ENCODE measurements at regions not wholly inside any gene's neighbourhood (a gene's known extent, or its start where the extent isn't known, plus 50 kb on each side); places are given as distances from the start of the nearest gene placed in this dataset.

DNA sequence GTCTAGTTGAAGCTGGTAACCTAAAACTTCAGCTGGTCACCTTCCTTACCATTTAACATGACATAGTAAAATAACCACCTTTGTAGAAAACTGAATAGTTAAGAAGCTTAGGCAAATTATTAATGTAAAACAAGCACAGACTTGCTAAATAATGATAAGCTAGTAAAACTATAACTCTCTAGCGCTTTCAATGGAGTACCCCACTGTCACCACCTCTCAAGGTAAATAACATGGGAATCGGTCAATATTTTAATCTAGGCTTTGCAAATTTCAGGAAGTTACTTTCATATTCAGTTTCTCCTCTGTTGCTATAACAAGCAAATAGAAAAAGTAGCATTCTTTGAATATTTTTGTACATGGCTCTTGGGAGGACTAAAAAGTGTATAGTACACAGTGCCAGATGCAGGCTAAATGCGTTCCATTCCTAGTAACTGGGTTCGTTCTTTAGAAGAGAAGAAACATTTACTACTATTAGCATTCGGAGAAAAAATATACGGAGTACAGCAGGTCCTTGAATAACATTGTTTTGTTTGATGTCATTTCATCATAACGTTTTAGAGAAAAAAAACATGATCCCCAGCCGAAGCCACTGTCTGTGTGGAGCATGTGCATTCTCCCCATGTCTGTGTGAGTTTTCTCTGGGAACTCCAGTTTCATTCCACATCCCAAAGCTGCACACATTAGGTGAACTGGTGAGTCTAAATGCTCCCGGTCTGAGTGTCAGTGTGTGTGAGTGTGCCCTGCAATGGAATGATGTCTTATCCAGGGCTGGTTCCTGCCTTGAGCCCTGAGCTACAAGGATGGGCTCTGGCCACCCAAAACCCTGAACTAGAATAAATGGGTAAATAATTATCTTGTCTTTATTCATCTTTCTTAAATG is 52.5 kb downstream of the EPRS1 start:
- no peaks in the 10 kb centered on the region for H3K9me3 ChIP-seq (replicated peaks in 1 of 11)
- no peak for TF ChIP-seq Cebpa-rat (IDR thresholded peaks at IDR 0.05)
- peaks cover 38 to 85% (median 60%) of the 10 kb centered on the region in 11 experiments for H3K36me3 ChIP-seq
- H3K27me3 ChIP-seq: no peaks in the 10 kb centered on the region
- H3K4me3 ChIP-seq: no peak overlapping the region
- no peak overlapping the region for H3K4me2 ChIP-seq
- no peak overlapping the region for H3K9ac ChIP-seq
- H3K27ac ChIP-seq: no peak overlapping the region
- H4K20me1 ChIP-seq: peaks cover 0 to 8% (median 0%) of the 10 kb centered on the region in 11 experiments; a peak in 4 of 22 replicates
- H3K4me1 ChIP-seq: peaks cover 0 to 27% (median 0%) of the 10 kb centered on the region in 10 experiments; a peak in 4 of 20 replicates

GRCh38 chr1:219991919-219992318 is 54.4 kb downstream of the EPRS1 start:
- H3K9me3 ChIP-seq (replicated peaks in 1 of 11): no peaks in the 10 kb centered on the region
- H3K36me3 ChIP-seq: peaks cover 44 to 85% (median 60%) of the 10 kb centered on the region in 11 experiments
- no peak overlapping the region for H3K9ac ChIP-seq
- H3K4me3 ChIP-seq: no peak overlapping the region
- peaks cover 0 to 8% (median 0%) of the 10 kb centered on the region in 11 experiments; a peak in 4 of 22 replicates for H4K20me1 ChIP-seq
- H3K4me1 ChIP-seq: peaks cover 0 to 27% (median 0%) of the 10 kb centered on the region in 10 experiments; a peak in 4 of 20 replicates
- no peak for TF ChIP-seq Cebpa-rat (IDR thresholded peaks at IDR 0.05)
- H3K27me3 ChIP-seq: no peaks in the 10 kb centered on the region
- no peak overlapping the region for H3K4me2 ChIP-seq
- H3K27ac ChIP-seq: no peak overlapping the region

DNA sequence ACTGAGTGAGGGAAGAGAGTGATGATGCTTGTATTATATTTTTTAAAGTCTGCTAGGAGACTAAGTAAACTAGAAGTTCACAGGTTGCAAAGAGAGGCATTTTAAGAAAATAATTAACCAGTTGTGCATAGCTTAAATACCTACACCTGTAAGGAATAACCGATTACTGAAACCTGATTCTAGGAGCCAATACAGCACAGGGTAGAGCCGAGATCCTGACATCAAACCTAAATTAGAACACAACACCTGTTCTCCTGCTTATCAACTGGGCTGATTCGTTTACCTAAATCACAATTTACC is 54.8 kb downstream of the EPRS1 start:
- no peak overlapping the region for H3K27ac ChIP-seq
- H3K36me3 ChIP-seq: peaks cover 44 to 85% (median 60%) of the 10 kb centered on the region in 11 experiments
- no peaks in the 10 kb centered on the region for H3K9me3 ChIP-seq (replicated peaks in 1 of 11)
- H4K20me1 ChIP-seq: peaks cover 0 to 8% (median 0%) of the 10 kb centered on the region in 11 experiments; a peak in 4 of 22 replicates
- no peak overlapping the region for H3K4me2 ChIP-seq
- no peak overlapping the region for H3K4me3 ChIP-seq
- no peak overlapping the region for H3K9ac ChIP-seq
- no peak for TF ChIP-seq Cebpa-rat (IDR thresholded peaks at IDR 0.05)
- peaks cover 0 to 27% (median 0%) of the 10 kb centered on the region in 10 experiments; a peak in 4 of 20 replicates for H3K4me1 ChIP-seq
- H3K27me3 ChIP-seq: no peaks in the 10 kb centered on the region

- H3K4me2 ChIP-seq: peak overlapping the region in 2 of 11 experiments; percentile 8 to 50; a peak in 2 of 22 replicates
- H3K4me3 ChIP-seq: no peak overlapping the region
- H3K27ac ChIP-seq: no peak overlapping the region
- peaks cover 0 to 27% (median 0%) of the 10 kb centered on the region in 10 experiments; a peak in 4 of 20 replicates for H3K4me1 ChIP-seq
- peaks cover 44 to 85% (median 60%) of the 10 kb centered on the region in 11 experiments for H3K36me3 ChIP-seq
- no peaks in the 10 kb centered on the region for H3K9me3 ChIP-seq (replicated peaks in 1 of 11)
- peaks cover 0 to 8% (median 0%) of the 10 kb centered on the region in 11 experiments; a peak in 4 of 22 replicates for H4K20me1 ChIP-seq
- TF ChIP-seq Cebpa-rat (IDR thresholded peaks at IDR 0.05): no peak
- H3K27me3 ChIP-seq: no peaks in the 10 kb centered on the region
- no peak overlapping the region for H3K9ac ChIP-seq
These were observed 55.4 kb downstream of the EPRS1 start for GRCh38 chr1:219990782-219991510.

DNA sequence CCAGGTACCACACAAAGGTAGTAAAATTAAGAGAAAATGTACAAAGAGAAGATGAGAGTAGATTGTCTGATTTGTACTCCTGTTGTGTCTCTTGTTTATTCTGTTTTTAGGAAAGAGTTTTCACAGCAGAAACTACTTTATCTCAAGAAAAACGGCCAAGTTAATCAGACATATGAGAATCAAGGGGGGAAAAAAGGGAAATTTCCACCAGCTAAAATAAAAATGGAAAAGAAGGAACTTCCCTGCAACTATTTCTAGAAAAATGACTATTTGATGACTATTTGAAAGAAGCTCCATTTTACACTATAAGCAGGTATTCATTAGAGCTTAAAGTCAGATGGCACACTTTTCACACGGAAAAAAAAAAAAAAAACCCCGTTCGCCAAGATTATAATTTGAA is 56.5 kb downstream of the EPRS1 start:
- Histone ChIP-seq H3K36me3 (peaks cover 44 to 85% (median 58%) of the 10 kb centered on the region in 11 experiments), H3K4me2 (peak overlapping the region in 2 of 11 experiments; percentile 49 to 50; a peak in 4 of 22 replicates), H3K27ac (no peak overlapping the region), H3K4me3 (no peak overlapping the region), H3K9ac (no peak overlapping the region), H4K20me1 (peaks cover 0 to 8% (median 0%) of the 10 kb centered on the region in 11 experiments; a peak in 4 of 22 replicates), H3K27me3 (no peaks in the 10 kb centered on the region), H3K9me3 (replicated peaks in 1 of 11) (no peaks in the 10 kb centered on the region), H3K4me1 (peaks cover 0 to 27% (median 0%) of the 10 kb centered on the region in 10 experiments; a peak in 4 of 20 replicates)
- no peak for TF ChIP-seq Cebpa-rat (IDR thresholded peaks at IDR 0.05)

GRCh38 chr1:219988818-219989217 is 57.5 kb downstream of the EPRS1 start:
- H3K9ac ChIP-seq: no peak overlapping the region
- no peak overlapping the region for H3K4me3 ChIP-seq
- no peaks in the 10 kb centered on the region for H3K27me3 ChIP-seq
- no peak overlapping the region for H3K27ac ChIP-seq
- peak overlapping the region in 1 of 11 experiments; percentile 50; a peak in 1 of 22 replicates for H3K4me2 ChIP-seq
- peaks cover 0 to 27% (median 0%) of the 10 kb centered on the region in 10 experiments; a peak in 4 of 20 replicates for H3K4me1 ChIP-seq
- no peaks in the 10 kb centered on the region for H3K9me3 ChIP-seq (replicated peaks in 1 of 11)
- peaks cover 0 to 4% (median 0%) of the 10 kb centered on the region in 11 experiments; a peak in 3 of 22 replicates for H4K20me1 ChIP-seq
- H3K36me3 ChIP-seq: peaks cover 47 to 85% (median 59%) of the 10 kb centered on the region in 11 experiments
- no peak for TF ChIP-seq Cebpa-rat (IDR thresholded peaks at IDR 0.05)

GRCh38 chr1:219988387-219988786 is 57.9 kb downstream of the EPRS1 start:
- no peak for TF ChIP-seq Cebpa-rat (IDR thresholded peaks at IDR 0.05)
- Histone ChIP-seq H3K36me3 (peaks cover 48 to 85% (median 60%) of the 10 kb centered on the region in 11 experiments), H3K27me3 (no peaks in the 10 kb centered on the region), H3K9me3 (replicated peaks in 1 of 11) (no peaks in the 10 kb centered on the region), H3K27ac (no peak overlapping the region), H3K9ac (no peak overlapping the region), H3K4me1 (peaks cover 0 to 27% (median 0%) of the 10 kb centered on the region in 10 experiments; a peak in 4 of 20 replicates), H3K4me3 (no peak overlapping the region), H4K20me1 (peaks cover 0 to 3% (median 0%) of the 10 kb centered on the region in 11 experiments; a peak in 2 of 22 replicates), H3K4me2 (no peak overlapping the region)

GRCh38 chr1:219987325-219987724 is 59.0 kb upstream of the SLC30A10 start:
- H3K9ac ChIP-seq: no peak overlapping the region
- no peaks in the 10 kb centered on the region for H3K27me3 ChIP-seq
- peaks cover 0 to 3% (median 0%) of the 10 kb centered on the region in 11 experiments; a peak in 1 of 22 replicates for H4K20me1 ChIP-seq
- TF ChIP-seq Cebpa-rat (IDR thresholded peaks at IDR 0.05): no peak
- H3K4me2 ChIP-seq: no peak overlapping the region
- H3K4me3 ChIP-seq: no peak overlapping the region
- peaks cover 0 to 27% (median 0%) of the 10 kb centered on the region in 10 experiments; a peak in 4 of 20 replicates for H3K4me1 ChIP-seq
- no peaks in the 10 kb centered on the region for H3K9me3 ChIP-seq (replicated peaks in 1 of 11)
- H3K27ac ChIP-seq: no peak overlapping the region
- peaks cover 53 to 85% (median 67%) of the 10 kb centered on the region in 11 experiments for H3K36me3 ChIP-seq

- H3K27ac ChIP-seq: no peak overlapping the region
- peaks cover 0 to 13% (median 0%) of the 10 kb centered on the region in 10 experiments; a peak in 4 of 20 replicates for H3K4me1 ChIP-seq
- peaks cover 69 to 96% (median 83%) of the 10 kb centered on the region in 11 experiments for H3K36me3 ChIP-seq
- TF ChIP-seq Cebpa-rat (IDR thresholded peaks at IDR 0.05): no peak
- no peak overlapping the region for H3K4me2 ChIP-seq
- no peaks in the 10 kb centered on the region for H3K9me3 ChIP-seq (replicated peaks in 1 of 11)
- H3K27me3 ChIP-seq: no peaks in the 10 kb centered on the region
- H4K20me1 ChIP-seq: peaks cover 0 to 4% (median 0%) of the 10 kb centered on the region in 11 experiments; a peak in 1 of 22 replicates
- no peak overlapping the region for H3K4me3 ChIP-seq
- H3K9ac ChIP-seq: no peak overlapping the region
These were observed 56.8 kb upstream of the SLC30A10 start for GRCh38 chr1:219985169-219985568.
